Right kidney (tissue), 1 donor: ENCODE measurements at regions not wholly inside any gene's neighbourhood (a gene's known extent, or its start where the extent isn't known, plus 50 kb on each side); places are given as distances from the start of the nearest gene placed in this dataset.
A peak's percentile ranks its signal among the peaks of the same experiment; 100 is the strongest.
"Not testable (repeated sequence)": the region's sequence is repeated elsewhere in the genome, so short reads cannot be mapped to it uniquely, and the experiment has no call there.

ENCODE experiments used
- DNase-seq: peaks from one replicate; pipeline ENCODE4 v3.0.0-alpha.2; 2016

DNA sequence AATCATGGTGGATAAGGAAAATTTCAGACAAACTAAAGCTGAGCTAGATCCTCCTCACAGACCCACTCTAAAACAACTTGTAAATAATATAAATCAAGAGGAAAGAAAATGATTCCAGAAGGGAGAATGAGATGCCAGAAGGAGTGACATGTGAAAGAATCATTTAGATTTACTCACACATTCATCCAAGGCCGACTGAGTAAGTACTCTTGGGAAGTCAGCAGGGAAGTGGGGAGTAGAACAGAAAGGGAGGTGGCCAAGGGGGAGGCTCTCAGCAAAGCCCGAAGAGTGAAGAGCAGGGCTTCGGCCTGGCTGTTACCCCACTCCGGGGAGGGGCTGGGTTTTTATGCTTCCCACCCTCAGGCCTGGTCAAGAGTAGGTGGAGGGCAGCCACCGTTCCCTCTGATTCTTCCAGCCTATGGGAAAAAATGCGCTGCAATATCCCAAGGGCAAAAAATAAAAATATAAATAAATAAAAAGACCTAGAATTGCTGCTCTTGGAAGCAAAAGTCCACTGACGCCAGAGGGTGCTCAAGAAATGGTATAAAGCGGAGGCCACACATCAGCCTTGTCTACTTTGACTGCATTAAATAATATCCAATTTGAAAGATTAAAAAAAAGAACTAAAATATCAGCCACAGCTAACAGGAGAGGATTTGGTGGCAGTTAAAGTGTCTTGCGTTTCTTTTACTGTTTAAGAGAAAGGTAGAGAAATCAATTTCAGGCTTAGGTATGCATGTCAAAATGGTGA, 110.2 kb upstream of the COL5A1 start:
- no peak for DNase-seq

DNA sequence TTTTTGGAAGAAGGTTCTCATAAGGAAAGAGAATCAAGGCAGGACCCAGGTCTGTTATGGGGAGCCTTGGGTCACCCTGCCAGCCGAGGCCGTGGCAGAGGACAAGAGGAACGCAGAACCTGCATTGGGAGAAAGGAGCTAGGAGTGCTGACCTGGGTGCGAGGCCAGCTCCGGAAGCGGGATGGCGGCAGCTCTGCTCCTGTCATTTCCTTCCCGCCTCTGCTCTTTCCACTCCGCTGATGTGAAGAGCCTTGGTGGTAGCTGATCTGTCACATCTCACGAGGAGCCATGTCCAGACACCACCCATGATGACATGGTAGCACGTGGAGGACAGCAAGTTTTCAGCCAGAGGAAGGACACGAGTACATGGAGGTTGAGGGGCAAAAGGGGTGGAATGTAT, 109.5 kb upstream of the COL5A1 start:
- DNase-seq, result no peak

DNA sequence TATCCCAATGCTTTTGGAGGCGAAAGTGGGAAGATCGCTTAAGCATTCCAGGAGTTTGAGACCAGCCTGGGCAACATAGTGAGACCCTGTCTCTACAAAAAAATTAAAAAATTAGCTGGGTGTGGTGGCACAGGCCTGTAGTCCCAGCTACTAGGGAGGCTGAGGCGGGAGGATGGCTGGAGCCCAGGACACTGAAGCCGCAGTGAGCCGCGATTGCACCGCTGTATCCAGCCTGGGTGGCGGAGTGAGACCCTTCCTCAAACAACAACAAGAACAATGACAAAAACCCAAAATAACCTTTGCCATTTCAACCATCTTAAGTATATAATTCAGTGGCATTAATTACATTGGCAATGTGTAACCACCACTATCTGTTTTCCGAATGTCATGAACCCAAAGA, 108.9 kb upstream of the COL5A1 start:
- not testable (repeated sequence) for DNase-seq

DNA sequence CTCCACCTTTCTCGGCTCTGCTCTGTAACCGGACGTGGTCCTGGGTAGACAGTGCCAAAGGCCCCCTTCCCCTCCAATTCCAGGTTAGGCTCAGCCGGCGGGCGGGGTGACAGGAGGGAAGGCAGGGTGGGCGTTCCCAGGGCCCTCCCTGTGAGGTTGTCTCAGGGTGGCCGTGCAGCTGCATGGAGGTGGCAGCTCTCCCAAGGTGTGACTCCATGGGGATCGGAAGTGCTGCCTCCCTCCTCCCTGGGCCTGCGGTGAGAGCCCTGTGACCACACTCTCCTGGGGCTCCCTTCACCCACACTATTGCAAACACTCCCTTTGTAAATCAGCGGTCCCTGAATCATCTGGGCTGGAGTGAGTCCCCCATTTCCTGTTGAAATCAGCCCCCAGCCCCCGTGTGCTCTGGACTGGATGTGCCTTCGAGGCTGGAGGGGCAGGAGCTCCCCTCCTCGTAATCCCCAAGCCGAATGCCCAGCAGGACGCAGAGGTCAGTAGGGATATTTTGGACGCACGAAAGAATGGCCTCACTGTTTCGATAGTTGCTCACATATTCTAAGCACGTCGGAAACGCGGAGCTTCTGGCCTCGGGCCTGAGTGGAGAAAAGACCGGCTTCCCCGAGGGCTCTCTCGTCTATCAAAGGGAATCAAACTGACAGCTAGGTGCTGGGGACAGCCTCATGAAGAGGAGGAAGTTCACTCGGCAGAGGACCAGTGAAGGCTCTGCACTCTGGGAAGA, 107.6 kb upstream of the COL5A1 start:
- DNase-seq, result no peak

DNA sequence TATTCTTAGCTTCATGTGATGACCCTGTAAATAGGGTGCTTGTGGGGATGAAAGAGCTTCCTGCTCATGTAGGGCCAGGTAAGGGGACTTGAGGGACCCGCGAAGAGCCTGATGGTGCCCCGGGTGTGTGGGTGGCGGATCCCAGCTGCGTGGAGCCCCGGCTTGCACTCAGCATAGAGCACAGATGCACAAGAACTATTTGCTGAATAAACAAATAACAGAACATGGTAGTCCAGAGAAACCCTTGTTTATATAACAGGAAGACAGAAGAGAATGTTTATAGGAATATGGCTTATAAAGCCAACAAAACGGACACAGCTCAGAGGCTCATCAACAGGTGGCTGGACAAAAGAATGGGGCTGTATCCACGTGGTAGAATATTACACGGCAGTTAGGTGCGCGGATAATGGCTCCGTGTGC, 106.9 kb upstream of the COL5A1 start:
- no peak for DNase-seq

DNA sequence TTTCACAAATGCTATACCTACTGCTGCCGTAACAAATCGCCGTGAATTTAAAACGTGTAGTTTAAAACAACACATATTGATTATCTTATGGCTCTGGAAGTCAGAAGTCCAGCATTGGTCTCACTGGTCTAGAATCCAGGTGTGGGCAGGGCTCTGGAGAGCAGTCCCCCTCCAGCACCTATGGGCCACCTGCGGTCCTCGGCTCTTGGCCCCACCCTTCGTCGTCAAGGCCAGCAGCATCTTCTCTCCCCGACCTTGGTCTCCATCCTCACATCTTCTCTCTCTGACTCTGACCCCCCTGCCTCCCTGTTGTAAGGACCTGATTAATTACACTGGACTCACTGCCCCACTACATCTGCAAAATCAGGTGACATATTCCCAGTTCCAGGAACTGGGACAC, 106.4 kb upstream of the COL5A1 start:
- DNase-seq, result no peak

DNA sequence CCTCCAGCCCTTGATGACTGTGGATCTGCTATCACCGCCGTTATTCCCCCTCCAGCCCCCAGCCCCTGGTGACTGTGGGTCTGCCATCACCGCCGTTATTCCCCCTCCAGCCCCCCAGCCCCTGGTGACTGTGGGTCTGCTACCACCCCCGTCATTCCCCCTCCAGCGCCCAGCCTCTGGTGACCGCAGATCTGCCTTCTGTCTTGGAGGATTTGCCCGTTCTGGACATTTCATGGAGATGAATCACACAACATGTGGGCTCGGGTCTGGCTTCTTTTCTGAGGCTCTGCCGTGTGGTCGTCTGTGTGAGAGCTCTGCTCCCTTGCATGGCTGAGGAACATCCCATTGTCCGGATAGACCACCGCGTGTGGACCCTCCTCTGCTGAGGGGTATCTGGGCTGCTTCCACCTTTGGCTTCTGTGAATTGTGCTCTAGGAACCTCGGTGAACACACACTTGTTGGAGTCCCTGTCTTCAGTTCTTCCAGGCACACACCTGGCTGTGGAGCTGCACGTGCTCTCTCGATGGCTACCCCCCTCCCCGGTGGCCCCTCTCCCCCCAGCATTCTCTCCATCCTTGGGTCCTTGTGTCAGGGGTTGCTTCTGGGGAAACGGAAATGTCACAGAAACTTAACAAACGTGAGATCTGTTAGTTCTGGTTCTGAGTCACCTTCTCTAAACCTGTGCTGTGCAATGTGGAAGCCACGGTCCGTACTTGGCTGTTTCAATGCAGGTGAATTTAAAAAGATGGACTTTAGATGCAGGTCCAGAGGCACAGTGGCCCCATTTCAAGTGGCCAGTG, 105.3 kb upstream of the COL5A1 start:
- no peak for DNase-seq

DNA sequence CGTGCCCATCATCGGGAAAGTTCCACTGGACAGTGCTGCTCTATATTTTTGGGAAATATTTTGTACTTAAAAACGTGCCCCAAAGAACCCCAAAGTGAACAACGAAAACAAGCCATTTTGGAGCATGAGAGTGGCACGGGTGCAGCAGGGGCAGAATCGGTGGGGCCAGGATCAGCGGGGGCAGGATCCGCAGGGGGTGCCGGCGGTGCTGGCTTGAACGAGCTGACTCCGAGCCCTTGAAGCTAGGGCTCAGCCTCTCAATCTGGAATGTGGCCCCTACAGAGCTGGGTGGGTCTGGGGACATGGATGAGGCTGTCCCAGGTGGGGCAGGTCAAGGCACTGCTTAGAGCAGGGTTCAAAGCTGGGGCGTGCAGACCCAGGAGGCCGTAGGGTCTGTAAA, 104.7 kb upstream of the COL5A1 start:
- no peak for DNase-seq

DNA sequence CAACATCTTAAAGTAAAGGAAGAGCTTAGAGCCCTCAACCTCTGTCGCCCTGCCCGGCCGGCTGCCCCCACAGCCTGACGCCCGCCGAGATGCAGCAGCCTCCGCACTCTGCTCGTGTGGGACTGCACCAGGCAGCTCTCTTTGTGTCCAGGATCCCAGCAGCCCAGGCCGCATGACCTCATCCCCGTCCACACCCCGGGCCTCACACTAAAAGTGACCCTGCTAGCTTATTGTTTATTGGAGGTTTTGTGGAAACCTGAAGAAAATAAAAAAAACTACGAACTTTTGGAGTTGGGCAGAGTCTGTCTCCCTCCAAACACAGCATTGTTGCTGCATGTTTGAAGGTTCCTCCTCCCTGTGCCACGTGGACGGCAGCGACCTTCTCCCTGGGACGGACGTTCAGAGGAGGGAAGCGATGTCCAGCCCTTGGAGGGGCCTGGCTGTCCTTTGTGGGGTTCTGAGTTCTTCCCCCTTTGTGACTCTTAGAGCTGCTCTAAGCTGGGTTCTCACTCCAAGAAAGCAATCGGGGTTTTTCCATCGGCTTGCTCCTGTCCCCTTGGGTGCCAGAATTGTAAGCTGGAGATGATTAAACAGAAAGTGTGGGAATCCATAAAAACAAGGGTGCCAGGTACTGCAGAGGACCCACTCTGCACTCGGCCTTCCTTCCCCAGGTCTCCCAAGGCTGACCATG, 103.5 kb upstream of the COL5A1 start:
- peak; percentile 57 for DNase-seq

DNA sequence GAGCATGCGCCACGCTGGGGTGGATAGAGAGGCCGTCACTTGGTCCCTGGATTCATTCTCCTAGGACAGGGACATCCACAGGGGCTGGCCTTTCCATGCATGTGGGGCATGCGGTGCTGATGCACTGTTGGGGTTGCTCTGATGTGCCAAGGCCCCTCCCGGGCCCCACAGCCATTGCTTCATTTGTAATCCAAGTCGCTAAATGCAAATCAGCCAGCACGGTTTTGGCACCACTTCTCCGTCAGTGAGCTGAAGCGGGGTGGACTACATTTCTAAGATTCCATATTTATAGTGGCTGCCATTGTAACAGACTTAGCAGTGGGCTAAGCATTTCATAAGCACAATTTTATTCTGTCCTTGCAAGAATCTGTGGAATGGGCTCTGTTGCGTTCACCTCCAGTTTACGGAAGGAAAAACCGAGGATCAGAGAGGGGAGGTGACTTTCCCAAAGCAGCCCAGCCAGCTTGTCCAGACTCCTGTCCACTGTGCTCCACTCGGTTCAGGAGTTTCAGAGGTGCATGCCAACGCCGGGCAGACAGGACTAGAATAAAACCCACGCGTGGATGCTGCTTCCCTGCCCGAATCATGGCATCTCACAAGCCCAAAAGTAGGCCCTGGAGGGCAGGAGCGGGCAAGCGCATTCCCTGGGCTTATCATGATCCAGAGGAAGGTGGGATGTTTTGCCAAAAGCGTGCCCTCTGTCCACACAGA, 102.6 kb upstream of the COL5A1 start:
- DNase-seq, result no peak

DNA sequence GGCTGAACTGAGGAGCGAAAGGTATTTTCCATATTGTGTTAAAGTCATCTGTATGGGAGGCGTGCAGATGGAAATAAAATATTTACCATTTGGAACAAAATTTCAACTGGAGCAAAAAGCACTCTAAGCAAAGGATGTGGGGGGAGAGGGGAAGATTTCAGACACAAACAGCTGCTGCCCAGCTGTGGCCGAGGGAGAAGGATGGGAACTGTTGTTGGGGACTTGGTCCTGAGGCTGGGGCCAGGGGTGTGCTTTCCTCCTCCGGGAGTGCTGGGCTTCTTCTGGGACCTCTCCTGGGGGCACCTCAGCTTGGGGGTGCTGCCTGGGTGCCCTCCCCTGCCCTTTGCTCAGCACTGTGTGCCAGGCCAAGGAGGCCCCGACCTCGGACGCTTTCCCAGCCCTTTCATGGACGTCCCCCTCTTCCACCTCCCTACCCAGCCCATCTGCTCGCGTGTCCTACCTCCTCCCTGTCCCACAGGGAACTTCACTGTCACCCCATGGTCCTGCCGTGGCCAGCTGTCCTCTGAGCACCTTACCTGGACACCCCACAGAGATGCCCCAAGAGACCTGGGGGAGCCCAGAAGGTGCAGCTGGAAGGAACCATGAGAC, 101.9 kb upstream of the COL5A1 start:
- no peak for DNase-seq

DNA sequence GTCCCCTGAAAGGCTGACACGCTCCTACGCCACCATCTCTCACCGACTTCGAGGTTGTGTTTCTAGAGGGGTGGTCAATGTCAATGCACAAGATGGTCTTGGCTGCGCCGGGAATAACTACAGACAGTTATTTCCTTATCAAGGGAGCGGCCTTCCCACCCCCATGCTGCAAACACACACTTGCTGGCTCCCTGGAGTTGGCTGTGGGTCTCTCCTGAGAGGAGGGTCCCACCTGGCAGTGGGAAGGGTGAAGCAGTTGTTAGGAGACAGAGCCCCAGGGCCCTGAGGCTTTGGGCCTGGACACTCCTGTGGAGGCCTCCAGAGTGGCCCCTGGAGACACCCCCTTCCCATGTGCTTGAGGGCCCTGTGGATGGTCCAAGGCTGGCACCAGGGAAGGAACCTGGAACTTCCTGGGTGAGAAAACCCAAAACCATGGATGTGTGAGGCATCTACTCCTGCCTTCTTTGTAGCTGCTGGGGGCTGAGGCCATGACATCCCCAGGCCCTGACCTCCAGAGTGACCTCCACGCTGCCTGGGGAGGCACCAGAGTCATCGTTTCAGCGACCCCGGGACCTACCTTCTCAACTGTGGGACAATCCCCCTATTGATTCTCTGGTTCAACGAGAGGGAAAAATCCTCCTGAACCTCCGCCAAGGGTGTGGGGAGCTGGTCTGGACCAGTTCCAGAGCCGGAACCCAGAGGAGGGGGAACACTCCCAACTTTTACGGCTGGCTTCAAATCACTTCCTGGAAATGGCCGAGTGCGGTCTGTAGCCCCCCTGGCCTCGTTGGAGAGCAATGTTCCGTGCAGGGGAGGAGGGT, 101.1 kb upstream of the COL5A1 start:
- no peak for DNase-seq

DNA sequence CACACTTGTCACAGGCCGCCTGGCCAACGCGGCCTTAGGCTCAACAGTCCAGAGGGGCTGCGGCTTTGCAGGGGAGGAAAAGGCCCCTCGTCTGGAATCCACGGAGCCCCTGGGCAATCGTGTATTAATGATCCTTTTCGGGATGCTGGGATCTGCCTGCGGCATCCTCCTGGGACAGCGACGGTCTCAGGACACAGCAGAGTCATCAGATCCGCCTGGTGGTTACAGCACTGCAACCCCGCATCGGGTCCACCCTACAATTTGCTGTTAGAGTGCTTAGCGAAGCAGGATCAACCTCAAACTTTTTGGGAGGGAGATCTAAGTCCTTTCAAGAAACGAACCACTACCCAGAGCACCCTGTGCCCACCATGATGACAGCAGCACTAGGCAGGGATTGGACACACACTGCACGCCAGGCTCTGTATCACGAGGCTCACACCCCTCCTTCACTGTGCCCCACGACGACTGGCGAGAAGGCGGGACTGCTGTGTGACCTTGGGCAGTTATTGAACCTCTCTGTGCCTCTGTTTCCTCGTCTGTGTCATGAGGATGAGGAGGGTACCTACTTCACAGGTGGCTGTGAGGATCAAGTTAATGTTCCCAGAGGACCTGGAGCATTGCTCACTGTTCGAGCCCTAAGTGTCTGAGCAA, 100.4 kb upstream of the COL5A1 start:
- no peak for DNase-seq

DNA sequence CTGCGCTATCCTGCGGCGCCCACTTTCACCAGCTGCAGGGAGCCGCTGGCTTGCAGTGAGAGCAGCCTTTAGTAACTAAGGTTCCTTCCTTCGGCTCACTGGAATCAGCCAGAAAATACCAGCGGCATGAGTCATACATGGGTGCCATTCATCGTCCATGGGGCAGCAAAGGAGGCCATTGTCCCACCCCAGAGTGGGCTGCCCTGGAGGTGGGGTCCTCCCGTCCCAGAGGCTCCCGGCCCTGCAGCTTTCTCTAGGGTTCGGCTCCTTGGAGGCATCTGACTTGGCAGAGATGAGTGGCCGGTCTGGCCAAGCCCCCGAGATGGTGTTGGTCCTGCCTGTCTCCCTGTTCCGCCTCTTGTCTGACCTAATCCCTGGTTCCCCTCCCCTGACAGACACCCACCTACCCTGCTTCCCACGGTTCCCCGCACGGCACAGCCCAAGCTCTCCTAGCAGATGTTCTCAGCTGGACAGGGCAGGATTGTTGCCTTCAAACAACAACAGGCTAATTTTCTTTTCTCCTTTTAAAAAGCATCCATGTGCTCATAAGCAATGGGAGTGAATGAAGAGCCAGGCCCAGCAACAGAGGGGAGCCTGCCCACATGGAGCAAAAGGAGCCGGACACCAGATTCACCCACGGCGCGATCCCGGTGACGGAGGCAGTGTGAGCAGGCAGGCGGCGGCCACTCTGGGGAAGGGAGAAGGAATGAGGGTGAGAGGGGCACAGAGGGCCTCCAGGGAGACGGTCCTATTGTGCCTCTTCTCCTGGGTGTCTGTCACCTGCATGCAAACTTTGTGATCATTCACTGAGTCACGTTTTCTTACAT, 97.0 kb upstream of the COL5A1 start:
- no peak for DNase-seq

DNA sequence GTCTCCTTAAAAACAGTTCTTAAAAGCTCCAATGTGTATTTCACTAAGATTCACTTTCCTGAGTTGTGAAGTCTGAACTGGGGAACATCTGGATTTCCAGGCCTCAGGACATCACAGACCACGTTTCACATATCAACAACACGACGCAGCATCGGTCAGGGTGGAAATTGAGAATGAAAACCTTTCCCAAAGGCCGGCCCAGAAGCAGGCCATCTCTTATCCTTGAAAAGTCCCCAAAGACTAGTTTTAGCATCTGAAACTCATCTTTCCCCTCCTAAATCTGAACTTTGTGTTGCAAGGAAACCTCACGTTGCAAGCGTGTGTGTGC, 96.4 kb upstream of the COL5A1 start:
- no peak for DNase-seq

DNA sequence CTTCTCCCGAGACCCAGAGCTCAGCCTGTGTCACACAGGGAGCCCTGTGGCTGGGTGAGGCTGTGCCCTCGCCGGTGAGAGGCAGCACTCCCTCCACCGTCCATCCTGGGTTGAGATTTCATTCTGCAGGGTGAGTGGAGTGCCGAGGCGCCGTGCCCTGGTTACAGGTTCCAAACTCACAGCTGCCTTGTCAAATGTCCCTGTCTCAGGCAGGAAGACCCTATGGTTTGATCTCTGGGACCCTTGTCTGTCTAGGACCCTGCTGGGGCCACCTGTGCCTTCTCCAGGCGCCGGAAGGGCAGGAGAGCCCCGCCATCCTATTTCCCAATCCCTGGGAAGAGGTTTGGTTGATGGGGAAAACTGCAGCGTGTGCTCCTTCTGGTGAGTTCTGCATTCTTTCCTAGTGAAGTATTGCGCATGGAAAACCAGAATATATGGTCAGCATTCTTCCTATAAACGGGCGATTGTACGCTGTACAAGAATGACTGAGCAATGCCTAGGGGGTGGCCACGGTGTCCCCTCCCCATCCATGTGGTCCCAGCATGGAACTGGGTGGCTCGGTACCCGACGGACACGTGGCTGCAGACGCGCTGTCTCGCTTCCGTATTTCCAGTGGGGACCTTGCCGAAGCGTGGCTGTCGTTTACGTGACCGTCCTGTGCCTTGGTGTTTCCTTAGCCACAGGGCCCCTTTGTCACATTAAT, 95.9 kb upstream of the COL5A1 start:
- no peak for DNase-seq

DNA sequence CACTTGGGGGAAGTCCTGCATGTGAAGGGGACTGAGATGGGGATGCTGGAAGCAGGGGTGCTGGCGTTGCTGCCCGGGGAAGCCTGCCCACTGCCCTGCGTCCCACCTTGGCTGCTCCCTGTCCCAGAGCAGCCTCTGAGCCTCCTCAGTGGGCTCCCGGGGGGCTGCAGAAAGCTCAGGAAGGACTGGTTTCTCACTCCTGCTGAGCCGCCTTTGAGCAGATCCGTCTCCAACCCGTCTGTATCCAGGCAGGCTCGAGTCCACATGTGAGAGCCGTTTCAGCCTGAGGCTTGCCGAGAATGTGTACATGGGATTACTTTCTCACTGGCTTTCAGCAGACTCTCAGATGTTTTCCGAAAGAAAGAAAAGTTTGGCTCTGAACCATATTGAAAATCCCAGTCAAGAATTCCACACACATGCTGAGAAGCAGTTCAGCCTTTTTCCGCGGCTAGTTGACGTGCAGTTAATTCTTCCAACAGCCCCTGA, 95.3 kb upstream of the COL5A1 start:
- DNase-seq, result no peak

DNA sequence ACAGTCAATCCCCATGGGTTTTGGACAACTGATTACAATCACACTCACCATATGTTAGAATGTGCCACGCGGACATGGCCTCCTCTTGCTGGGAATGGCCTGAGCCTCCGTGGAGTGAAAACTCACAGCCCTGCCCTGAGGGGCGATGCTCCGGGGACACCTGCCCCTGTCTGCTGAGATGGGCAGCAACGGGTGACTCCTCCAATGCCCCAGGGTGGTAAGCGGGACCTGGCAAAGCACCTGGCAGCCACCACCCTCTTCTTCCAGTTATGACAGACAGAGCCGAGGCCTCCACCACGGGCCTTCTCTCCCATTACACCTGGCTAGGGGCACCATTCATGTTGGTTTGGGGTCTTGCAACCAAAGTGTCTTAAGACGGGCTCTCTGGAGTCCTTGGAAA, 94.9 kb upstream of the COL5A1 start:
- no peak for DNase-seq
